ENCODE measurements at regions not wholly inside any gene's neighbourhood (a gene's known extent, or its start where the extent isn't known, plus 50 kb on each side); places are given as distances from the start of the nearest gene placed in this dataset.
"Not testable (repeated sequence)": the region's sequence is repeated elsewhere in the genome, so short reads cannot be mapped to it uniquely, and the experiment has no call there.

- not testable (repeated sequence) for H3K36me3 ChIP-seq (ENCODE audit: insufficient read depth, low read length); H3K4me1 ChIP-seq (ENCODE audit: insufficient read depth, low read length); H3K4me3 ChIP-seq (ENCODE audit: low read depth in 1 of 2, low read length in 2 of 2); H3K9ac ChIP-seq (ENCODE audit: low read depth, low read length); H2AFZ ChIP-seq (ENCODE audit: low read depth, low read length); ATAC-seq (ENCODE audit: insufficient read depth, low read depth); H3K79me2 ChIP-seq (ENCODE audit: insufficient read depth, low read length); H3K4me2 ChIP-seq (ENCODE audit: insufficient read depth, low read length); H4K20me1 ChIP-seq (ENCODE audit: insufficient read depth, low read length); H3K9me3 ChIP-seq (ENCODE audit: insufficient read depth, low read length, severe bottlenecking); H3K27ac ChIP-seq (ENCODE audit: low read length); H3K27me3 ChIP-seq (ENCODE audit: insufficient read depth, low read length, poor library complexity); DNase-seq
Observed at GRCh38 chr1:146281522-146281921, 52.7 kb upstream of the NOTCH2NLA start.

- not testable (repeated sequence) for DNase-seq; ATAC-seq (ENCODE audit: insufficient read depth, low read depth)
Observed at GRCh38 chr1:146278758-146279157, 49.9 kb upstream of the NOTCH2NLA start.

More at GRCh38 chr1:146278758-146279157, 49.9 kb upstream of the NOTCH2NLA start:
- H3K4me1 ChIP-seq (ENCODE audit: insufficient read depth, low read length); H3K27me3 ChIP-seq (ENCODE audit: insufficient read depth, low read length, poor library complexity); H3K79me2 ChIP-seq (ENCODE audit: insufficient read depth, low read length); H3K4me2 ChIP-seq (ENCODE audit: insufficient read depth, low read length); H3K9ac ChIP-seq (ENCODE audit: low read depth, low read length); H2AFZ ChIP-seq (ENCODE audit: low read depth, low read length); H4K20me1 ChIP-seq (ENCODE audit: insufficient read depth, low read length); H3K9me3 ChIP-seq (ENCODE audit: insufficient read depth, low read length, severe bottlenecking); H3K36me3 ChIP-seq (ENCODE audit: insufficient read depth, low read length); H3K27ac ChIP-seq (ENCODE audit: low read length); H3K4me3 ChIP-seq (ENCODE audit: low read depth in 1 of 2, low read length in 2 of 2): not testable (repeated sequence)
